B cell (primary cell): ENCODE measurements at regions not wholly inside any gene's neighbourhood (a gene's known extent, or its start where the extent isn't known, plus 50 kb on each side); places are given as distances from the start of the nearest gene placed in this dataset.

Experiments used
- ATAC-seq: fragments of 200-7000 bp; cut with Tn5 transposase; one replicate; pipeline ENCODE4 v1.10.0; 2021; ENCODE audit warnings: low read depth, mild to moderate bottlenecking, moderate number of reproducible peaks, moderate library complexity
- CTCF ChIA-PET: fragments of 350-600 bp; sonication (Branson Sonifier 250); formaldehyde crosslinking; loops from one replicate; lab custom pipeline; 2021; ENCODE audit warnings: antibody characterized with exemption, inconsistent platforms; lab: Charles Lee
- POLR2A ChIA-PET: fragments of 350-600 bp; sonication (Branson Sonifier 250); formaldehyde crosslinking; loops from one replicate; lab custom pipeline; 2021; ENCODE audit warnings: antibody characterized with exemption; lab: Charles Lee
- DNase-seq: peaks from one replicate; pipeline ENCODE4 v3.0.0; 2013
- H2AFZ ChIP-seq: 2 replicates; pipeline ENCODE4 v1.6.1; 2012; ENCODE audit warnings: mild to moderate bottlenecking, low read depth, low read length; ENCODE audit not compliant: insufficient read depth, poor library complexity, severe bottlenecking
- H3K27ac ChIP-seq, 2 donors: 1 replicate in 1 of 2; 2 replicates in 1 of 2; pipeline ENCODE4 v1.5.1; 2012 to 2013; ENCODE audit warnings: low read length in 2 of 2, mild to moderate bottlenecking in 2 of 2, moderate library complexity in 1 of 2
- H3K27me3 ChIP-seq, 4 experiments: fragments of 200-600 bp in 1 of 4; sonication (generic) in 1 of 4; replicated peaks in 1 of 4; 1 replicate in 2 of 4; 2 replicates in 2 of 4; pipeline versions ENCODE4 v1.6.1 to v1.7.0; 2013 to 2016; ENCODE audit warnings: low read length in 3 of 4, mild to moderate bottlenecking in 2 of 4, mixed read lengths in 1 of 4, moderate library complexity in 1 of 4; ENCODE audit not compliant: insufficient read depth in 4 of 4, control insufficient read depth in 3 of 4; ENCODE audit errors: control extremely low read depth in 1 of 4
- H3K36me3 ChIP-seq, 2 experiments: replicated peaks in 1 of 2; 1 replicate in 1 of 2; 2 replicates in 1 of 2; pipeline versions ENCODE4 v1.6.1 to v1.7.1; 2013; ENCODE audit warnings: low read length in 1 of 2; ENCODE audit not compliant: insufficient read depth in 2 of 2, control insufficient read depth in 1 of 2; ENCODE audit errors: control extremely low read depth in 1 of 2, extremely low read depth in 1 of 2
- H3K4me1 ChIP-seq, 2 donors: fragments of 200-600 bp in 1 of 2; sonication (generic) in 1 of 2; 1 replicate in 1 of 2; 2 replicates in 1 of 2; pipeline versions ENCODE4 v1.5.1 to v1.6.1; 2013 to 2017; ENCODE audit warnings: low read length in 2 of 2; ENCODE audit not compliant: control insufficient read depth in 2 of 2, insufficient read depth in 2 of 2
- H3K4me2 ChIP-seq: replicated peaks from 2 replicates; pipeline ENCODE3; 2012; ENCODE audit warnings: mild to moderate bottlenecking, low read depth, low read length; ENCODE audit not compliant: poor library complexity, severe bottlenecking
- H3K4me3 ChIP-seq, 5 experiments: fragments of 200-600 bp in 1 of 5; sonication (generic) in 1 of 5; 1 replicate in 3 of 5; 2 replicates in 2 of 5; pipeline versions ENCODE4 v1.5.1 to v1.7.0; 2011 to 2016; ENCODE audit warnings: low read length in 4 of 5, mild to moderate bottlenecking in 4 of 5, low read depth in 2 of 5, control low read depth in 1 of 5, moderate library complexity in 1 of 5; ENCODE audit not compliant: insufficient read depth in 1 of 5; ENCODE audit errors: control extremely low read depth in 1 of 5, extremely low read depth in 1 of 5
- H3K79me2 ChIP-seq: fragments of 200-600 bp; sonication (generic); one replicate; pipeline ENCODE4 v1.6.0; 2016; ENCODE audit warnings: low read length; ENCODE audit not compliant: control insufficient read depth, insufficient read depth
- H3K9ac ChIP-seq: fragments of 200-600 bp; sonication (generic); 2 replicates; pipeline ENCODE4 v1.6.1; 2017; ENCODE audit warnings: mild to moderate bottlenecking, low read length, moderate library complexity
- H3K9me3 ChIP-seq, 3 donors: one replicate each; pipeline versions ENCODE4 v1.6.1 to v1.7.1; 2013; ENCODE audit warnings: low read length in 2 of 3; ENCODE audit not compliant: control insufficient read depth in 2 of 3, insufficient read depth in 1 of 3; ENCODE audit errors: control extremely low read depth in 1 of 3
- H4K20me1 ChIP-seq: 2 replicates; pipeline ENCODE4 v1.6.0; 2012; ENCODE audit warnings: mild to moderate bottlenecking, low read length; ENCODE audit not compliant: insufficient read depth, control insufficient read depth, poor library complexity, severe bottlenecking
- H3K27ac Mint-ChIP-seq: one replicate; pipeline ENCODE4 v1.8.0; 2021; ENCODE audit warnings: mixed read lengths
- H3K27me3 Mint-ChIP-seq: one replicate; pipeline ENCODE4 v1.8.0; 2021; ENCODE audit warnings: mixed read lengths
- H3K4me1 Mint-ChIP-seq: one replicate; pipeline ENCODE4 v1.8.0; 2021; ENCODE audit warnings: mixed read lengths
- H3K4me3 Mint-ChIP-seq: one replicate; pipeline ENCODE4 v1.8.0; 2021; ENCODE audit warnings: mixed read lengths
- H3K9me3 Mint-ChIP-seq: one replicate; pipeline ENCODE4 v1.8.0; 2022; ENCODE audit warnings: mixed read lengths; ENCODE audit not compliant: insufficient read depth
- CTCF ChIP-seq: fragments of 200-600 bp; IDR thresholded peaks from one replicate; pipeline ENCODE4 v1.8.0; 2022; ENCODE audit warnings: antibody characterized with exemption, mild to moderate bottlenecking
- EZH2 ChIP-seq: IDR thresholded peaks from 2 replicates; pipeline ENCODE4 v1.6.1; 2012; ENCODE audit warnings: borderline replicate concordance, low read depth, mild to moderate bottlenecking, moderate library complexity, low read length; ENCODE audit not compliant: insufficient read depth, poor library complexity, severe bottlenecking
- WGBS: methylation state at CpG from one replicate; pipeline ENCODE4 v1.1.5; 2013; ENCODE audit warnings: missing lambda C conversion rate; ENCODE audit not compliant: insufficient coverage; 5-methylcytosine and 5-hydroxymethylcytosine counted together
- intact Hi-C: fragments of 100-400 bp; cut with micrococcal nuclease; formaldehyde crosslinking; loops from one replicate; pipeline ENCODE4 v1.10.0; 2022

DNA sequence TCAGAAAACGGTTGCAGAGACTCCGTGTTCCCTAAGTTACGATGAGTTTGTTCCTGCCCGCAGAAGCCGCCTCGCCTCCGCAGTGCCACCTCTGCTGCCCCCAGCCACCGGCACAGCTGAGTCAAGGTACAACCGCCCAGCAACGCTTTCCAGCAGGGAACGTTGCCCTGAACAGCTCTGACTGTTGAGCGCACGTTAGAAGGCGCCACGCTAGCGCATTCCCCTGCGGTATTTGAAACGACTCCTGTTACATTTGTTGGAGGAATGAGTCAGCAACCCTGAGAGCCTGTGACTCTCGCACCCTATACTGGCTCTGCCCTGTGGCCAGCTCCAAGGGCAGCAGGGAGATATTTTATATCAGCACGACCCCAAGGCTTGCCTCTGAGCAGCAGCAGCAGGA lies 302.8 kb downstream of the TEX29 start:
- ATAC-seq, result no peak
- no peak for DNase-seq

More for the DNA sequence above, 302.8 kb downstream of the TEX29 start:
- intact Hi-C loops, result no loop called here
- H3K27ac Mint-ChIP-seq, result no peak overlapping the region
- no peak overlapping the region for H3K4me3 Mint-ChIP-seq
- H3K27me3 Mint-ChIP-seq, result no peaks in the 10 kb centered on the region
- Histone ChIP-seq H3K9me3 (peaks cover 0 to 20% (median 0%) of the 10 kb centered on the region in 3 donors), H3K27me3 (no peaks in the 10 kb centered on the region), H2AFZ (no peak overlapping the region), H3K79me2 (no peaks in the 10 kb centered on the region), H3K36me3 (no peaks in the 10 kb centered on the region), H3K4me3 (no peak overlapping the region), H3K9ac (no peak overlapping the region), H4K20me1 (no peaks in the 10 kb centered on the region), H3K4me2 (no peak overlapping the region), H3K27ac (no peak overlapping the region), H3K4me1 (no peaks in the 10 kb centered on the region)
- POLR2A ChIA-PET, result no interaction called here
- no peaks in the 10 kb centered on the region for H3K4me1 Mint-ChIP-seq
- H3K9me3 Mint-ChIP-seq, result no peaks in the 10 kb centered on the region
- TF ChIP-seq EZH2, result no peak
- TF ChIP-seq CTCF, result no peak
- 96% methylated on average over 19 of the region's 20 CpGs for WGBS
- CTCF ChIA-PET, result no interaction called here
